ENCODE measurements at regions not wholly inside any gene's neighbourhood (a gene's known extent, or its start where the extent isn't known, plus 50 kb on each side); places are given as distances from the start of the nearest gene placed in this dataset.

DNA sequence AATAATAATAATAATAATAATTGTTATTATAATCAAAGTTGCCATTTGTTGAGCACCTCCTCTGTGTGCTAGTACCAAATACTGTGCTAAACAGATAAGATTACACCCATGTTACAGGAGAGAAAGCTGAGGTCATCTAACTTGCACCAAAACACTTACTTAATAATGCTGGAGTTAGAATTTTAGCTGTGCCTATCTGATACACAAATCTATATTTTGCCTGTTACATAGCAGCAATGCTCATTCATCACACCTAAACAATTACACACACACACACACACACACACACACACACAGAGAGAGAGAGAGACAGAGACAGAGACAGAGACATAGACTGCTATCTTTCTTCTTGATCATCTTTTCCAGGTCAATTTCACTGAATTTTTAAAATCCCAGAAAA, 170.9 kb upstream of the KLF3 start:
- TF ChIP-seq CTCF (IDR thresholded peaks at IDR 0.05) (no peak), POLR2A (IDR thresholded peaks at IDR 0.05) (no peak)
